Neutrophil (primary cell): ENCODE measurements at regions not wholly inside any gene's neighbourhood (a gene's known extent, or its start where the extent isn't known, plus 50 kb on each side); places are given as distances from the start of the nearest gene placed in this dataset.
"Not testable (repeated sequence)": the region's sequence is repeated elsewhere in the genome, so short reads cannot be mapped to it uniquely, and the experiment has no call there.

Source experiments
- H3K27ac ChIP-seq: fragments of 200-600 bp; sonication (generic); 2 replicates; pipeline ENCODE4 v1.5.1; 2016; ENCODE audit warnings: mild to moderate bottlenecking, moderate library complexity
- H3K27me3 ChIP-seq: fragments of 200-600 bp; sonication (generic); 2 replicates; pipeline ENCODE4 v1.6.0; 2016; ENCODE audit warnings: mild to moderate bottlenecking
- H3K36me3 ChIP-seq: fragments of 200-600 bp; sonication (generic); 2 replicates; pipeline ENCODE4 v1.5.1; 2017
- H3K4me1 ChIP-seq, 2 experiments: fragments of 200-600 bp in 1 of 2; sonication (generic) in 1 of 2; 1 replicate in 1 of 2; 2 replicates in 1 of 2; pipeline versions ENCODE4 v1.5.1 to v1.6.1; 2013 to 2016; ENCODE audit warnings: low read depth in 1 of 2, low read length in 1 of 2, mild to moderate bottlenecking in 1 of 2, moderate library complexity in 1 of 2; ENCODE audit not compliant: control insufficient read depth in 1 of 2, insufficient read depth in 1 of 2
- H3K4me3 ChIP-seq, 2 experiments: fragments of 200-600 bp in 1 of 2; sonication (generic) in 1 of 2; 1 replicate in 1 of 2; 2 replicates in 1 of 2; pipeline ENCODE4 v1.5.1; 2013 to 2016; ENCODE audit warnings: low read depth in 1 of 2, low read length in 1 of 2, mild to moderate bottlenecking in 1 of 2, moderate library complexity in 1 of 2
- H3K9me3 ChIP-seq: fragments of 200-600 bp; sonication (generic); 2 replicates; pipeline ENCODE4 v1.5.1; 2016
- CTCF ChIP-seq: fragments of 200-600 bp; sonication (generic); IDR thresholded peaks from 2 replicates; pipeline ENCODE4 v1.5.1; 2016; ENCODE audit warnings: antibody characterized with exemption

- H3K4me1 ChIP-seq, result no peaks in the 10 kb centered on the region
- H3K27ac ChIP-seq, result no peak overlapping the region
- no peak for TF ChIP-seq CTCF
- no peaks in the 10 kb centered on the region for H3K27me3 ChIP-seq
- H3K9me3 ChIP-seq, result no peaks in the 10 kb centered on the region
- no peaks in the 10 kb centered on the region for H3K36me3 ChIP-seq
- no peak overlapping the region for H3K4me3 ChIP-seq
Observed at GRCh38 chrY:7543506-7543905, 632.0 kb upstream of the AMELY start.

GRCh38 chrY:7542256-7542858 lies 630.8 kb upstream of the AMELY start:
- no peaks in the 10 kb centered on the region for H3K27me3 ChIP-seq
- TF ChIP-seq CTCF, result no peak
- no peaks in the 10 kb centered on the region for H3K36me3 ChIP-seq
- H3K9me3 ChIP-seq, result no peaks in the 10 kb centered on the region
- H3K4me3 ChIP-seq, result no peak overlapping the region
- H3K27ac ChIP-seq, result no peak overlapping the region
- no peaks in the 10 kb centered on the region for H3K4me1 ChIP-seq

- Histone ChIP-seq H3K27ac (no peak overlapping the region), H3K9me3 (no peaks in the 10 kb centered on the region), H3K27me3 (no peaks in the 10 kb centered on the region), H3K4me1 (no peaks in the 10 kb centered on the region), H3K4me3 (no peak overlapping the region), H3K36me3 (no peaks in the 10 kb centered on the region)
- no peak for TF ChIP-seq CTCF
Observed at GRCh38 chrY:7529396-7529795, 617.8 kb upstream of the AMELY start.

GRCh38 chrY:7527568-7527967 lies 616.0 kb upstream of the AMELY start:
- not testable (repeated sequence) for H3K4me1 ChIP-seq, H3K27me3 ChIP-seq, H3K36me3 ChIP-seq, H3K9me3 ChIP-seq, H3K4me3 ChIP-seq, H3K27ac ChIP-seq

GRCh38 chrY:7518387-7518786 lies 606.8 kb upstream of the AMELY start:
- Histone ChIP-seq H3K27ac (no peak overlapping the region), H3K27me3 (no peaks in the 10 kb centered on the region), H3K4me1 (no peaks in the 10 kb centered on the region), H3K9me3 (no peaks in the 10 kb centered on the region), H3K4me3 (no peak overlapping the region), H3K36me3 (no peaks in the 10 kb centered on the region)
- TF ChIP-seq CTCF, result no peak

DNA sequence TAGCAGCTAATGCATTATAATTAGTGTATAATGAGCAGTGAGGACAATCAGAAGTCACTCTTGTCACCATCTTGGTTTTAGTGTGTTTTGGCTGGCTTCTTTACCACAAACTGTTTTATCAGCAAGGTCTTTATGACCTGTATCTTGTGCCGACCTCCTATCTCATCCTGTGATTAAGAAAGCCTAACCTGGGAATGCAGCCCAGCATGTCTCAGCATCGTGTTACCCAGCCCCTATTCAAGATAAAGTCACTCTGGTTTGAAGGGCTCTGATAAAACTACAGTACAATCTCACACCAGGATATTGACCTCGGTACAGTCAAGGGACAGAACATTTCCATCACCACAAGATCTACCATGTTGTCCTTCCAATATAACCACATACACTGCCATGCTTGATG lies 604.7 kb upstream of the AMELY start:
- Histone ChIP-seq H3K9me3 (no peaks in the 10 kb centered on the region), H3K27me3 (no peaks in the 10 kb centered on the region), H3K27ac (no peak overlapping the region), H3K4me3 (no peak overlapping the region), H3K36me3 (no peaks in the 10 kb centered on the region), H3K4me1 (no peaks in the 10 kb centered on the region)
- no peak for TF ChIP-seq CTCF
